Calu3 (cell line): ENCODE measurements at regions not wholly inside any gene's neighbourhood (a gene's known extent, or its start where the extent isn't known, plus 50 kb on each side); places are given as distances from the start of the nearest gene placed in this dataset.
"Not testable (repeated sequence)": the region's sequence is repeated elsewhere in the genome, so short reads cannot be mapped to it uniquely, and the experiment has no call there.

Experiments
- BruUV-seq: library from RNA; stranded (reverse); fragments of 400-500 nt; replicated peaks from 2 replicates; lab custom pipeline; 2021; lab: Mats Ljungman, UMichigan
- CTCF ChIA-PET: fragments of 300-600 bp; sonication (Branson Sonifier 250); formaldehyde crosslinking; loops from one replicate; lab custom pipeline; 2022; ENCODE audit warnings: antibody characterized with exemption; lab: Charles Lee
- DNase-seq: peaks from one replicate; pipeline ENCODE4 v3.0.0; 2022
- H3K27ac Mint-ChIP-seq: one replicate; pipeline ENCODE4 v1.8.0; 2022; ENCODE audit warnings: mixed read lengths; ENCODE audit not compliant: unreplicated experiment
- H3K27me3 Mint-ChIP-seq: one replicate; pipeline ENCODE4 v1.8.0; 2022; ENCODE audit warnings: mixed read lengths; ENCODE audit not compliant: unreplicated experiment
- H3K36me3 Mint-ChIP-seq: one replicate; pipeline ENCODE4 v1.8.0; 2022; ENCODE audit warnings: mild to moderate bottlenecking, moderate library complexity, mixed read lengths; ENCODE audit not compliant: insufficient read depth, unreplicated experiment
- H3K4me1 Mint-ChIP-seq: one replicate; pipeline ENCODE4 v1.8.0; 2022; ENCODE audit warnings: mild to moderate bottlenecking, low read depth, mixed read lengths; ENCODE audit not compliant: unreplicated experiment
- H3K4me3 Mint-ChIP-seq: one replicate; pipeline ENCODE4 v1.8.0; 2022; ENCODE audit warnings: mild to moderate bottlenecking, low read depth, moderate library complexity, mixed read lengths; ENCODE audit not compliant: unreplicated experiment
- H3K9me3 Mint-ChIP-seq: one replicate; pipeline ENCODE4 v1.8.0; 2022; ENCODE audit warnings: low read depth, mixed read lengths; ENCODE audit not compliant: unreplicated experiment
- CTCF ChIP-seq: fragments of 200-600 bp; IDR thresholded peaks from one replicate; pipeline ENCODE4 v1.8.0; 2022; ENCODE audit warnings: antibody characterized with exemption; ENCODE audit not compliant: unreplicated experiment
- intact Hi-C: fragments of 100-400 bp; cut with micrococcal nuclease; formaldehyde crosslinking; loops from one replicate; pipeline ENCODE4 v1.10.0; 2022; ENCODE audit not compliant: unreplicated experiment

DNA sequence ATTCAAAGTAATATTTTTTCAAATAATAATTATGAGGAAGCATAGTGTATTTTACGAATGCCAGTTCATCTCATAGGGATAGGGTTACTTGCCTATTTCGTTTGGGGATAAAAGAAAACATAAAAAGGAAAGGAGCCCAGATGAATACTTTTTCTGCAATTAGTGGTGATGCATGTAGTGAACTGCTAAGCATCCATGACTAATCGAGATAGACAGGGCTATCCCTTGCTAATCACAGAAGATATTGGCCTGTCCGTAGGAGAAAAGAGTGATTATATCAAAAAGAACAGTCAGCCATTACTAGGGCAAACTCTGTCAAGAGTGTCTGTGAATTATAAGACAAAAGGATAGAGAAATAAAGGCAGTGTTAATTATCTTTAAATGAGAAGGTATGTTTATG, 746.1 kb downstream of the C4orf33 start:
- no peak overlapping the region for H3K27ac Mint-ChIP-seq
- DNase-seq: no peak
- no peaks in the 10 kb centered on the region for H3K36me3 Mint-ChIP-seq
- no peak for TF ChIP-seq CTCF
- intact Hi-C loops: no loop called here
- BruUV-seq: no TSS peak
- no peak overlapping the region for H3K4me3 Mint-ChIP-seq
- no peaks in the 10 kb centered on the region for H3K27me3 Mint-ChIP-seq
- CTCF ChIA-PET: no interaction called here
- H3K9me3 Mint-ChIP-seq: peaks cover 3% of the 10 kb centered on the region
- peaks cover 14% of the 10 kb centered on the region for H3K4me1 Mint-ChIP-seq

GRCh38 chr4:129852434-129852833, 756.5 kb downstream of the C4orf33 start:
- TF ChIP-seq CTCF: no peak
- Mint-ChIP-seq H3K36me3 (no peaks in the 10 kb centered on the region), H3K4me3 (no peak overlapping the region), H3K9me3 (no peaks in the 10 kb centered on the region), H3K27me3 (no peaks in the 10 kb centered on the region), H3K27ac (no peak overlapping the region), H3K4me1 (peaks cover 6% of the 10 kb centered on the region)
- BruUV-seq: no TSS peak
- intact Hi-C loops: no loop called here
- CTCF ChIA-PET: no interaction called here
- DNase-seq: no peak

- CTCF ChIA-PET, intact Hi-C loops, H3K4me3 Mint-ChIP-seq, H3K27me3 Mint-ChIP-seq, H3K4me1 Mint-ChIP-seq, BruUV-seq, H3K27ac Mint-ChIP-seq, H3K36me3 Mint-ChIP-seq, H3K9me3 Mint-ChIP-seq, DNase-seq: not testable (repeated sequence)
Measured at GRCh38 chr4:129853685-129854467, 757.9 kb downstream of the C4orf33 start.

GRCh38 chr4:129862461-129862860, 766.5 kb downstream of the C4orf33 start:
- no peaks in the 10 kb centered on the region for H3K9me3 Mint-ChIP-seq
- TF ChIP-seq CTCF: no peak

GRCh38 chr4:129863206-129863605, 767.3 kb downstream of the C4orf33 start:
- Mint-ChIP-seq H3K27ac (no peak overlapping the region), H3K27me3 (no peaks in the 10 kb centered on the region), H3K36me3 (no peaks in the 10 kb centered on the region), H3K4me1 (no peaks in the 10 kb centered on the region), H3K9me3 (no peaks in the 10 kb centered on the region), H3K4me3 (no peak overlapping the region)
- BruUV-seq: no TSS peak
- DNase-seq: no peak
- intact Hi-C loops: no loop called here
- no peak for TF ChIP-seq CTCF
- CTCF ChIA-PET: no interaction called here

More at GRCh38 chr4:129862461-129862860, 766.5 kb downstream of the C4orf33 start:
- no peaks in the 10 kb centered on the region for H3K36me3 Mint-ChIP-seq
- H3K4me3 Mint-ChIP-seq: no peak overlapping the region
- H3K4me1 Mint-ChIP-seq: no peaks in the 10 kb centered on the region
- intact Hi-C loops: no loop called here
- H3K27ac Mint-ChIP-seq: no peak overlapping the region
- DNase-seq: no peak
- no peaks in the 10 kb centered on the region for H3K27me3 Mint-ChIP-seq
- CTCF ChIA-PET: no interaction called here
- BruUV-seq: no TSS peak
